Effector memory CD4-positive, alpha-beta T cell (primary cell): ENCODE measurements at regions not wholly inside any gene's neighbourhood (a gene's known extent, or its start where the extent isn't known, plus 50 kb on each side); places are given as distances from the start of the nearest gene placed in this dataset.

Experiments used
- DNase-seq, 3 donors: peaks; one replicate each; pipeline ENCODE4 v3.0.0-alpha.2; 2020
- H3K27ac ChIP-seq: 2 replicates; pipeline ENCODE4 v1.7.0; 2013; ENCODE audit warnings: mild to moderate bottlenecking, low read length, moderate library complexity; ENCODE audit not compliant: insufficient read depth, poor library complexity, severe bottlenecking
- H3K27me3 ChIP-seq: replicated peaks from 2 replicates; pipeline ENCODE4 v1.7.0; 2013; ENCODE audit warnings: mild to moderate bottlenecking, low read length; ENCODE audit not compliant: insufficient read depth, control insufficient read depth, poor library complexity, severe bottlenecking
- H3K36me3 ChIP-seq: 2 replicates; pipeline ENCODE4 v1.7.0; 2013; ENCODE audit warnings: mild to moderate bottlenecking, low read length, moderate library complexity; ENCODE audit not compliant: control insufficient read depth, insufficient read depth
- H3K4me1 ChIP-seq: 2 replicates; pipeline ENCODE4 v1.7.0; 2013; ENCODE audit warnings: low read length, mild to moderate bottlenecking; ENCODE audit not compliant: control insufficient read depth, insufficient read depth, poor library complexity, severe bottlenecking
- H3K4me3 ChIP-seq: 2 replicates; pipeline ENCODE4 v1.7.0; 2013; ENCODE audit warnings: low read length, low read depth, mild to moderate bottlenecking; ENCODE audit not compliant: insufficient read depth, poor library complexity, severe bottlenecking
- H3K9me3 ChIP-seq: 2 replicates; pipeline ENCODE4 v1.7.0; 2013; ENCODE audit warnings: mild to moderate bottlenecking, low read length, moderate library complexity; ENCODE audit not compliant: control insufficient read depth

DNA sequence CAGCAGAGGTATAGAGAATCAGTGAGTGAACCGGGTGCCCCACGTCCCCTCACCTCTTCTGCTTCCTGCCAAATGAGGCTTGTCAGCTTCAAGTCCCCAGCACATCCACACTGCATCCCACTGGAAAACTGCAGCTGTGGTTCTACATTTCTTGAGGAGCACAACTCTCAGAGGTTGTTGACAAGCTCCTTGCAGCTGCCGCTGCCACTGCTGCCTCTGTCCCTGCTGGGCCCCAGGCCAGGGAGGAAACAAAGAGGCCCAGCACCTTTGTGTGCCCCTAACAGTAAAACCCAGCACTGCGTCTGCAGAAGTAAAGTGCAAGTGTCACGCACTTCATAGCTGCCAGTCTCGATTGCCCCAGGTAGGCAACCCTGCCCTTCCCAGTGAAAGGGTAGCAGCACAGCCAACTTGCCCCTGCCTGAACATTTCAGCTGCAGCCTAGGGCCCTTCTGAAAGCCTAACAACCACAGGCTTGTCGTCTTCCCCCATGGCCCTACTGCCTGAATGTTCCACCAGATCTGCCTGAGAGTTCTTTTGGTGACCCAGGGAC lies 1162.1 kb upstream of the USP15 start:
- no peak for DNase-seq
- Histone ChIP-seq H3K4me3 (no peak overlapping the region), H3K27ac (no peak overlapping the region), H3K9me3 (no peaks in the 10 kb centered on the region), H3K36me3 (no peaks in the 10 kb centered on the region), H3K27me3 (no peaks in the 10 kb centered on the region), H3K4me1 (no peaks in the 10 kb centered on the region)

DNA sequence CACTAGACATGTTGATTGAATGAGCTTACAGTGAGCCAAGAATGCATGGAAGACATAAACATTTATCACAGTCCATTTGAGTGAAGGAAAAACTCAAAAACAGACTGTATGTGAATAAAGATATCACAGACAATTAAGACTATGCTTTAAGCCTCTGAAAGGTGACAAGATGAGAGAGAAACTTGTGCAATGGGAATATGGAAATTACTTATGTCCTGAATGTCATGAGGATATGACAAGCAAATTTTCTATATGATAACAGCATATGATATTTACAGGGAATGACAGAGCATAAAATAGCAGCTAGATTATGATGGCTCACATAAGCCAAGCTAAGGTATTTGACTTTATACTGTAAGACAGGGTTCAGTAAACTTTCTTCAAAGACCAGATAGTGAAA lies 1153.1 kb upstream of the USP15 start:
- Histone ChIP-seq H3K27ac (no peak overlapping the region), H3K9me3 (no peaks in the 10 kb centered on the region), H3K27me3 (no peaks in the 10 kb centered on the region), H3K4me3 (no peak overlapping the region), H3K4me1 (no peaks in the 10 kb centered on the region), H3K36me3 (no peaks in the 10 kb centered on the region)
- DNase-seq = no peak

DNA sequence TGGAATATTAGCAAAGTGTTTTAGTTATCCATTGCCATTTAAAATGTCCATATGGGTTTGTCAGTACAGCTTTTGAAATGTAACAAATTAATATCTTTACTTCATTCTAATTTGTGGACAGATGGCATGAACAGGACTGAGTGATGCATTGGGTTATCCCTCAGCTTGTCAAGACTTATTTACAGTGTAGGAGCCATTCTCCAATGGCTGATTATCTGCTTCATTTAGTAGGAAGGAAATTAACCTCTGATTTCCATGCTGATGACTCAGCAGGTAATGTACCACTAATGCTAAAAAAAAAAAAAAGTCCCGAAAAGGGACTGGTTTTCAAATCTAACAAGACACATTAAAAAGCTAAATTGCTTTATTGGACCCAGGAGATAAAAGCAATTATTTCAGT lies 1149.0 kb upstream of the USP15 start:
- Histone ChIP-seq H3K27me3 (no peaks in the 10 kb centered on the region), H3K4me3 (no peak overlapping the region), H3K4me1 (no peaks in the 10 kb centered on the region), H3K36me3 (no peaks in the 10 kb centered on the region), H3K27ac (no peak overlapping the region), H3K9me3 (no peaks in the 10 kb centered on the region)
- DNase-seq = no peak

DNA sequence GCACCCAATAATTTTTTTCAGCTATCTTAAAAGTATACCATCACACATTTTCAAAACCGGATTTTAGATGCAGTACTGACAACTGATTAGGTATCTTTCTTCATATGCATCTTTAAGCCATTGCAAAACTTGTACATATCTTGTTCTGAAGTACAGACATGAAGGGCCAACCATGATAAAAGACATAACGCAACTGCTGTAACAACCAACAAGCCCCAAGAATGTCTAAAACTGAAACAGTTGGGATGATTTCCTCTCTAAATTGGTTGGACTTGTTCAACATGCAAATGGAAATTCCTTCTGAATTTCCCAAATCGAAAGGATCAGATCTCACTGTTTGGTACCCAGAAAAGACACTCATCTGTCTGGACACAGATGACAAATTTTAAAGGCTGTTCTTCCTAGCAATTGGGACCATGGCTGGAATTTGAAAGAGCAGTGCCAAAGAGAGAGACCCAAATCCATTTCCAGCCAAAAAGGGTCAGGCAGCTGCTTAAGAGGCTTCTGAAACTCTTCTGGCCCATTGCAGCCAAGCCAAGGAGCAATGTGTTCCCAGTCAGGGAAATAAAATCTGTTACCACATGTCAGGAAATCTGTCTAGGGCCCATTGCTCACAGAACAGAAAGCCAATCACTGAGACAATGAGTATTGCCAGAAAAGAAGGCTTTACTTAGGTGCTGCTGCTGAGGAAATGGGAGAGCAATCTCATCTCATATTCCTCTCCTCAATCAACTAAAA lies 1122.4 kb upstream of the USP15 start:
- no peaks in the 10 kb centered on the region for H3K9me3 ChIP-seq
- no peak overlapping the region for H3K27ac ChIP-seq
- no peak overlapping the region for H3K4me3 ChIP-seq
- H3K36me3 ChIP-seq = no peaks in the 10 kb centered on the region
- no peaks in the 10 kb centered on the region for H3K27me3 ChIP-seq
- no peak for DNase-seq
- H3K4me1 ChIP-seq = no peaks in the 10 kb centered on the region

DNA sequence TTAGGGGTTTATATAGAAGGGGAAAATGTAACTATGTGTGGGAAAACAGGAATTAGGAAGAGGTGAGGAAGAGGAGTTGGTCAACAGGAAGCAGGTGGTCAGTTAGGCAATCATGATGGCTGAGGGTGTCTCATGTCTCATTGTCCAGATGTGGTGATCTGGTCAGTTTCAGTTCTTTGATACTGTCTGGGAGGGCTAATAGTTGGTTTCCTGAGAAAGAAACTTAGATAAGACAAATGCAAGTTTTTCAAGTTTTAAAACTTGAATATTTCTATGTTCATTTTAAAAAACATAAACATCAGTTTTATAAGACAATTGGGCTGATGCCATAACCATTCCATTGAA lies 1121.8 kb upstream of the USP15 start:
- no peak overlapping the region for H3K4me3 ChIP-seq
- no peaks in the 10 kb centered on the region for H3K27me3 ChIP-seq
- no peaks in the 10 kb centered on the region for H3K4me1 ChIP-seq
- H3K36me3 ChIP-seq = no peaks in the 10 kb centered on the region
- H3K27ac ChIP-seq = no peak overlapping the region
- no peak for DNase-seq
- no peaks in the 10 kb centered on the region for H3K9me3 ChIP-seq

DNA sequence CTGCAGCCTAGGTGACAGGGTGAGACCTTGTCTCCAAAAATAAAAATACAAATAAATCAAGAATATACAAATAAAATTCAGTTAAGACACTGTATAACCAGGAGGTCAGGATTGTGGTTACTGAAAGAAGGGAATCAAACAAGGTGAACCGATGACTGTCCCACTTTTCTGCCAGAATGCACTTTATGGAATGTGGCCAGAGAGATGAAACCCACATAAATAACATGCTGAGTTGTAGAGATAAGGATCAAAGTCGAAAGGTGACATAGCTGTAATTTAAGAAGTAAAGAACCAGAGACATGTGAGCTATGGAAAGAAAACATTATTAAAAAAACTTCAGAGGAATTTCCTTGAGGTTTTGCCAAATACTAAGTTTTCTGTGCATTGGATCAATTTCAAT lies 1098.2 kb upstream of the USP15 start:
- no peak for DNase-seq
- H3K4me1 ChIP-seq = no peaks in the 10 kb centered on the region
- no peak overlapping the region for H3K4me3 ChIP-seq
- H3K27me3 ChIP-seq = no peaks in the 10 kb centered on the region
- no peak overlapping the region for H3K27ac ChIP-seq
- H3K9me3 ChIP-seq = no peaks in the 10 kb centered on the region
- H3K36me3 ChIP-seq = no peaks in the 10 kb centered on the region

DNA sequence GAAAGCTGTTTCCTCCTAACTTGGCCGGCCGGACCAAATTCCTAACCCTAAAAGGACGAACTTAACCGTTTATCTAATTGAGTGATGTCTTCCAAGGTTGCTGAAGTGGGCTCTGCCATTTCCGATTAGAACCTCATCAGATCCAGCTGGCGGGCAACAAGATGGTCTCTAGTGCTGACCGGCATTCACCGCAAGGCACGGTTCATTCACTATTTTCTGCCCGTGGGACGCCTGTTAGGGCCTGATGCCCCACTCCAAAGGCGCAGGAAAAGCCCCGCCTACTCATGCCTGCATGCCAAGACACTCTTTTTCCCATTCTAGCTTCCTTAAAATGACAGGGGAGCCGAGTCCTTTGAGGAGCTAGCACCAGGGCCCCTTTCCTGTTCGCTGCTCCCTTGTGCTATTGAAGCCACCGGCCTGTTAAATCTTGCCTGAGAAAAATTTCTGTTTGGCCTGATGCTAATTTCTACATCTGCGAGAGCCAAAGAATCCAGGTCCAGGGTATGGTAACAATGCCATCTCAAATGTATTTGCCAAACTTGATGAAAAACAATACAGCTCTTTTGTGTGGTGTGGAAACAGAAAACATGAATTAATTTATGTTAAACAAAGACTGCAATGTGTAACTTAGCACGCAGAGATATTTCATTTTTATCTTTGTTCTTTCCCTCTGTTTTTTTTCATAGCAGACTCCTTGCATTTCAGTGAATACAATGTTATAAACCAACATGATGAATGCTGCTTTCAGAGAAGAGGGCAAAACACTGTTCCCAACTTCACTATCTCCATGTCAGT lies 1071.2 kb upstream of the USP15 start:
- Histone ChIP-seq H3K4me3 (no peak overlapping the region), H3K27ac (no peak overlapping the region), H3K9me3 (no peaks in the 10 kb centered on the region), H3K4me1 (no peaks in the 10 kb centered on the region), H3K36me3 (no peaks in the 10 kb centered on the region), H3K27me3 (no peaks in the 10 kb centered on the region)
- no peak for DNase-seq

DNA sequence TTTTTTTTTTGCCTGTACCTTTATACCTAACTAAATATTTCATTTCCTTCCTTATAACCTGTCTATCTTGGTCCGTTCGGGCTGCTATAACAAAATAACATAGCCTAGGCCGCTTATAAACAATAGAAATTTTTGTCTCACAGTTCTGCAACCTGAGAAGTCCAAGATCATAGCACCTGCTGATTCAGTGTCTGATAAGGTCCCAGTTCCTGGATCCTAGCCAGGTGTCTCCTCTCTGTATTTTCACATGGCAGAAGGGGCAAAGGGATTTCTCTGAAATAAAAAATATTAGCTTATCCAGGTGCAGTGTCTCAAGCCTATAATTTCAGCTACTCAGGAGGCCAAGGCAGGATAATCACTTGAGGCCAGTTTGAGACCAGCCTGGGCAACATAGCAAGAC lies 1046.6 kb upstream of the USP15 start:
- no peak for DNase-seq
- Histone ChIP-seq H3K27me3 (no peaks in the 10 kb centered on the region), H3K27ac (no peak overlapping the region), H3K9me3 (no peaks in the 10 kb centered on the region), H3K4me1 (no peaks in the 10 kb centered on the region), H3K4me3 (no peak overlapping the region), H3K36me3 (no peaks in the 10 kb centered on the region)

DNA sequence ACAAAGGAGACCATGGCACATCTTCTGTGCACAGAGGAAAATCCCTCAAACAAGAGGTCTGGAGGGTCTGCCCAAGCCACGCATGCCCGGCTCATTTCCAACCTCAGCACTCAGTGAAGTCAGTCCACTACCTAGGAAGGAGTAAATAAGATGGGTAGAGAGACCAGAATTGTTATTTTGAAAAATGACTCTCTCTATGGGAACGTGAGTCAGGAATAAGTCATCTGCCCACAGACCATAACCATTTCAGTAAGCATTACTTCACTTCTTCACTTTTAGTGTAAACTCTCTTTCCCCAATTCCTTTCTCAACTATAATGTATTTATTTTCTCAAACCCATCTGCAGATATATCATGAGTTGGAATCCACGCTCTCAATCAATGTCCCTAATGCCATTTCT lies 1039.9 kb upstream of the USP15 start:
- Histone ChIP-seq H3K36me3 (no peaks in the 10 kb centered on the region), H3K4me3 (no peak overlapping the region), H3K9me3 (no peaks in the 10 kb centered on the region), H3K27me3 (no peaks in the 10 kb centered on the region), H3K4me1 (no peaks in the 10 kb centered on the region), H3K27ac (no peak overlapping the region)
- no peak for DNase-seq

DNA sequence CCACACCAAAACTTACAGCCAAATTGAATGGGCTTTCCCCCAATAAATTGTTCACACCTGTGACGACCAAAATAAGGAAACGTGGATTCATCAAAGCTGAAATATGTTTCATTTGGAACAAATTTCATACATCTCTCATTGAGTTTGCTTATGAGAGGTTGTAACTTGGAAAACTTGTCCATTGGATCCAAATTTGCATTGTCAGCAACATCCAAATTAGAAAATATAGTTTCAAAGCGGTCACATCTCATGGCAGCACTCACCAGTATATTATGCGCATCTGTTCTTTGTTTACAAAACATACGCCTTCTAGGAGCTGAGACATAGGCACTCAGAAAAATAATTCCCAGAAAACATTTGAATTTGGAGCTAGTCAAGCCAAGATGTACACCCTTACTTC lies 1028.2 kb upstream of the USP15 start:
- DNase-seq = no peak
- no peaks in the 10 kb centered on the region for H3K4me1 ChIP-seq

More for the DNA sequence above, 1028.2 kb upstream of the USP15 start:
- Histone ChIP-seq H3K36me3 (no peaks in the 10 kb centered on the region), H3K9me3 (no peaks in the 10 kb centered on the region), H3K27me3 (no peaks in the 10 kb centered on the region), H3K4me3 (no peak overlapping the region), H3K27ac (no peak overlapping the region)
